Upper lobe of right lung (tissue), 1 donor: ENCODE measurements at regions not wholly inside any gene's neighbourhood (a gene's known extent, or its start where the extent isn't known, plus 50 kb on each side); places are given as distances from the start of the nearest gene placed in this dataset.
"Not testable (repeated sequence)": the region's sequence is repeated elsewhere in the genome, so short reads cannot be mapped to it uniquely, and the experiment has no call there.

Experiments used
- ATAC-seq: fragments of 200-7000 bp; cut with Tn5 transposase; one replicate; pipeline ENCODE4 v1.9.1; 2020; ENCODE audit warnings: mild to moderate bottlenecking, moderate library complexity
- DNase-seq: peaks from one replicate; pipeline ENCODE4 v3.0.0-alpha.2; 2020
- H3K27ac ChIP-seq: fragments of 200-600 bp; one replicate; pipeline ENCODE4 v1.8.0; 2022
- H3K27me3 ChIP-seq: fragments of 200-600 bp; one replicate; pipeline ENCODE4 v1.8.0; 2022; ENCODE audit warnings: mild to moderate bottlenecking
- H3K36me3 ChIP-seq: fragments of 200-600 bp; one replicate; pipeline ENCODE4 v1.8.0; 2022
- H3K4me1 ChIP-seq: fragments of 200-600 bp; one replicate; pipeline ENCODE4 v1.8.0; 2022
- H3K4me3 ChIP-seq: fragments of 200-600 bp; one replicate; pipeline ENCODE4 v1.8.0; 2022; ENCODE audit warnings: mild to moderate bottlenecking
- H3K9me3 ChIP-seq: fragments of 200-600 bp; one replicate; pipeline ENCODE4 v1.8.0; 2022
- intact Hi-C: fragments of 100-400 bp; cut with DNase I; formaldehyde crosslinking; loops from one replicate; pipeline ENCODE4 v1.11.0; 2022
- TF ChIP-seq, protein P1 (sequence below): fragments of 200-600 bp; IDR thresholded peaks from one replicate; pipeline ENCODE4 v1.8.0; 2022; ENCODE audit warnings: antibody characterized with exemption
- donor health status: DM: no; HTN: yes; CAD: no; lungs with severe emphysema.

DNA sequence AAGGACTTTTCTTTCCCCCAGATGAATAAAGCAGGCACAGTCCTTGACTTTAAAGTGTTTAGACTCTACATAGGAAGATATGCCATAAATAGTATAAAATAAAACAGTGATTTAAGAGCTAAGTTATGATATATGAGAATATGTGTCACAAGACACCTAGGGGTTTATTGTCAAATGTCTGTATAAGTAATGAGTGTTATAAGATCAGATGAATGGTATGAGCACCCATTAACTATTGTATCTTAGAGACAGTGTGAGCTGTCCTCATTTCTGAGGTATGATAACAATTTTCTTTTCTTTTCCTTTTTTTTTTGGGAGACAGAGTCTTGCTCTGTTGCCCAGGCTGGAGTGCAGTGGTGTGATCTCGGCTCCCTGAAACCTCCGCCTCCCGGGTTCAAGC, 365.3 kb downstream of the RND3 start:
- no peaks in the 10 kb centered on the region for H3K27me3 ChIP-seq
- DNase-seq (no peak), ATAC-seq (no peak)
- H3K27ac ChIP-seq: no peak overlapping the region
- no peaks in the 10 kb centered on the region for H3K4me1 ChIP-seq
- no peaks in the 10 kb centered on the region for H3K36me3 ChIP-seq
- H3K4me3 ChIP-seq: no peak overlapping the region
- H3K9me3 ChIP-seq: no peaks in the 10 kb centered on the region
- TF ChIP-seq, protein P1, sequence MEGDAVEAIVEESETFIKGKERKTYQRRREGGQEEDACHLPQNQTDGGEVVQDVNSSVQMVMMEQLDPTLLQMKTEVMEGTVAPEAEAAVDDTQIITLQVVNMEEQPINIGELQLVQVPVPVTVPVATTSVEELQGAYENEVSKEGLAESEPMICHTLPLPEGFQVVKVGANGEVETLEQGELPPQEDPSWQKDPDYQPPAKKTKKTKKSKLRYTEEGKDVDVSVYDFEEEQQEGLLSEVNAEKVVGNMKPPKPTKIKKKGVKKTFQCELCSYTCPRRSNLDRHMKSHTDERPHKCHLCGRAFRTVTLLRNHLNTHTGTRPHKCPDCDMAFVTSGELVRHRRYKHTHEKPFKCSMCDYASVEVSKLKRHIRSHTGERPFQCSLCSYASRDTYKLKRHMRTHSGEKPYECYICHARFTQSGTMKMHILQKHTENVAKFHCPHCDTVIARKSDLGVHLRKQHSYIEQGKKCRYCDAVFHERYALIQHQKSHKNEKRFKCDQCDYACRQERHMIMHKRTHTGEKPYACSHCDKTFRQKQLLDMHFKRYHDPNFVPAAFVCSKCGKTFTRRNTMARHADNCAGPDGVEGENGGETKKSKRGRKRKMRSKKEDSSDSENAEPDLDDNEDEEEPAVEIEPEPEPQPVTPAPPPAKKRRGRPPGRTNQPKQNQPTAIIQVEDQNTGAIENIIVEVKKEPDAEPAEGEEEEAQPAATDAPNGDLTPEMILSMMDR: no peak
- intact Hi-C loops: no loop called here

DNA sequence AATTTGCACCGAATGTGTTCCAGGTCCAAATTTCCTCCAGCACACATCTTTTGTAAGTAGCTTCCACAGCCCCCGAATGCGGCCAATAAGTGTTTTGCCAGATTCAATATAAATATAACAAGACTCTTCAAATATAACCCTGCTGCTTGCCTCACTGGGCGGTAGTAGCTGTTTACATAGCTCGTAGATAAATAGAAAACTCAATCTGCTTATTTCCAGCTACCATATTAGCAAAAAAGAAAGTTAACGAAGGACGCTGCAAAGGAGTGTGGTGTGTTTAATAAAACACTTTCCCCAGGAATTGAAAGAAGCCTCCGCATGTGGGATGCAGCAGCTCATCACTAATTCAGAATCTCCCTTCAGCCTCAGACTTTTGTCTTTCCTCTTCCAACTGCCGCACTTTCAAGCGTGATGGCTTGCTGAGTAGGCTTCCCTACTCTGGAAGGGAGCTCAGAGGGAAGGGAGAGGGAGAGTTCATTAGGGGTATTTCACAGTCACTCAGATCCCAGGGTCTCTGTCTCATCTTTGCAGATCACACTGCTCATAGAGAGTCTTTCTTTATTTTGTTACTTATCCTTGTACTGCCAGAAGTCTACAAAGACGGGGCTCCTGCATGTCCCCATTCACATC, 367.0 kb downstream of the RND3 start:
- Histone ChIP-seq H3K9me3 (no peaks in the 10 kb centered on the region), H3K4me3 (no peak overlapping the region), H3K4me1 (no peaks in the 10 kb centered on the region), H3K36me3 (no peaks in the 10 kb centered on the region), H3K27me3 (no peaks in the 10 kb centered on the region), H3K27ac (no peak overlapping the region)
- TF ChIP-seq, protein P1: no peak
- DNase-seq (no peak), ATAC-seq (no peak)
- intact Hi-C loops: no loop called here

DNA sequence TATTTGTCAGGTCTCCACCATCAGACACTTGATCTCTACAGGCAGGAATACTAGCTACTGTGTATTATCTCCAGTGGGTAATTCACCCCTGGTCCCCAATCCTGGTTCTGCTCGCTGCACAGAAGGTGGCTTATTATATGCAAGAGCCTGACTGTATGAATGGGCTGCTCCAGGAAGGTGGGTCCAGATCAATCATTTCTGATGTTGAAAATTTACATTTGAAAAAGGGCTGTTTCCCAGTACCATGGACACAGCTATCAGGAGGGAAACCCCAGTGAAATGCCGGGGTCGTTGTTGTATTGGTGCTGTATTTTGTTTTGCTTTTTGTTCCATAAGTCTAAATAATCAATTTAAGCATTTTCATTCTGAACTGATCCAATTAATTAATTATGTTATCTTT, 367.6 kb downstream of the RND3 start:
- ATAC-seq (no peak), DNase-seq (no peak)
- Histone ChIP-seq H3K4me1 (no peaks in the 10 kb centered on the region), H3K27ac (no peak overlapping the region), H3K9me3 (no peaks in the 10 kb centered on the region), H3K27me3 (no peaks in the 10 kb centered on the region), H3K4me3 (no peak overlapping the region), H3K36me3 (no peaks in the 10 kb centered on the region)
- TF ChIP-seq, protein P1: no peak
- intact Hi-C loops: no loop called here

DNA sequence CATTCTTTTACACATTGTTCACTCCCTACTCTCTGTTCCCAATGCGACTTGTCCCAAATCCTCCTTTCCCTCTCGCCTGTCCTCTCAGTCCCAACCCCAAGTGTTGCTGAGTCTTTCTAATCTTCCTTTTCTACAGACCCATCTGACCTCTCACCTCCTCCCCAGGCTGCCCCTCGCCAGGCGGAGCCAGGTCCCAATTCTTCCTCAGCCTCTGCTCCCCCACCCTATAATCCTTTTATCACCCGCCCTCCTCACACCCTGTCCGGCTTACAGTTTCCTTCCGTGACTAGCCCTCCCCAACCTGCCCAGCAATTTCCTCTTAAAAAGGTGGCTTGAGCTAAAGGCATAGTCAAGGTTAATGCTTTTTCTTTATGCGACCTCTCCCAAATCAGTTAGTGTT, 373.4 kb downstream of the RND3 start:
- intact Hi-C loops, H3K4me1 ChIP-seq, ATAC-seq: not testable (repeated sequence)

DNA sequence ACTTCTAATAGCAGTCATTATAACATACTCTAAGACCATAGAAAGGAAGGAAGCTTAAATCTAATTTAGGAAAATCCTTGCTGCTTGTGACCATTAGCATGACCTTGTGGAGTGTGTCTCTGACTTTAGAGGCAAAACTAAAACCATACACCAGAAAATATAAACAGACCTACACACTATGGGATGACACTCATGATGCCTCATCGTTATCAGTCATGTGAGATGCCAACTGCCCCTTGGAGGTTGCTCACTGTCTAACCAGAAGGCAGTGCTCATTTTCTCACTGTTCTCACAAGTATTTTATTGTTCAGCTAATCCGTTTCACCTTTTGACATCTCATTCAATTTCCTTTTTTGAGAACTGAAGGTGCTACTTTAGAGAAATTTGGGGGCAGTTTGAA, 376.9 kb downstream of the RND3 start:
- H3K4me1 ChIP-seq: no peaks in the 10 kb centered on the region
- TF ChIP-seq, protein P1: no peak
- no peaks in the 10 kb centered on the region for H3K36me3 ChIP-seq
- H3K9me3 ChIP-seq: no peaks in the 10 kb centered on the region
- H3K27ac ChIP-seq: no peak overlapping the region
- ATAC-seq (no peak), DNase-seq (no peak)
- no peak overlapping the region for H3K4me3 ChIP-seq
- no peaks in the 10 kb centered on the region for H3K27me3 ChIP-seq
- intact Hi-C loops: no loop called here

More for the DNA sequence above, 373.4 kb downstream of the RND3 start:
- not testable (repeated sequence) for H3K4me3 ChIP-seq, H3K27me3 ChIP-seq, H3K36me3 ChIP-seq, H3K27ac ChIP-seq, H3K9me3 ChIP-seq, DNase-seq

DNA sequence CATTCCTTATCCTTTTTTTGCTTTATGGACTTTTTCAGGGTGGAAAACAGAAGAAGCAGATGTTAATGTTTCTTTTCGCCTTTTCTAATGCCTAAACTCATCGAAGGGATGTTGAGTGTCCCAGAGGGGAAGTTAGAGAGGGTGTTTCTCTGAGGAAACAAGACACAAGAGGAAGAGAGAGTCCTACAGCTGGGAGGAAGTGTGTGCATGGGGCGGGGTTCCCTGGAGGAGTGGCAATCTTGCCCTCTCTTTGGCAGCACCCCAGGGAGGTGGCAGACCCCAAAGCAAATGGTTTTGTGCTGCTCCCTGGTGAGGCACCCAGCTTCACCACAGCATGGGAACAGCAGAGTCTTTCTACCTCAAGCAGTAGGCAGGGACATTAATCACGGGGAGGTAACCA, 377.6 kb downstream of the RND3 start:
- no peaks in the 10 kb centered on the region for H3K4me1 ChIP-seq
- H3K9me3 ChIP-seq: no peaks in the 10 kb centered on the region
- TF ChIP-seq, protein P1: no peak
- intact Hi-C loops: no loop called here
- H3K36me3 ChIP-seq: no peaks in the 10 kb centered on the region
- ATAC-seq (peak; percentile 37), DNase-seq (no peak)
- H3K27me3 ChIP-seq: no peaks in the 10 kb centered on the region
- no peak overlapping the region for H3K27ac ChIP-seq
- no peak overlapping the region for H3K4me3 ChIP-seq
